H1 (cell line): ENCODE measurements at regions not wholly inside any gene's neighbourhood (a gene's known extent, or its start where the extent isn't known, plus 50 kb on each side); places are given as distances from the start of the nearest gene placed in this dataset.
A peak's percentile ranks its signal among the peaks of the same experiment; 100 is the strongest.

Source experiments
- CTCF ChIA-PET: fragments of 300-600 bp; sonication (Branson Sonifier 250); formaldehyde crosslinking; loops from one replicate; lab custom pipeline; 2021; ENCODE audit not compliant: partially characterized antibody; lab: Charles Lee
- POLR2A ChIA-PET: fragments of 300-600 bp; sonication (Branson Sonifier 250); formaldehyde crosslinking; loops from one replicate; lab custom pipeline; 2021; ENCODE audit warnings: inconsistent platforms; ENCODE audit not compliant: partially characterized antibody; lab: Charles Lee
- DNase-seq, 2 experiments: peaks; one replicate each; pipeline versions ENCODE4 v3.0.0 to v3.0.0-alpha.2; 2010 to 2022; ENCODE audit warnings: low spot score in 2 of 2, low read depth in 1 of 2, mixed read lengths in 1 of 2
- FAIRE-seq: peaks from 2 replicates; lab custom pipeline; 2011; peaks lifted over from hg19 to GRCh38; lab: Jason Lieb, UNC
- H2AFZ ChIP-seq: 2 replicates; pipeline ENCODE4 v1.8.1; 2012; ENCODE audit warnings: low read length, inconsistent platforms
- H2AK5ac ChIP-seq: 2 replicates; pipeline ENCODE4 v1.6.1; 2013; ENCODE audit warnings: low read depth, low read length
- H2BK120ac ChIP-seq: replicated peaks from 2 replicates; pipeline ENCODE3; 2013; ENCODE audit warnings: low read depth, low read length, inconsistent platforms
- H2BK12ac ChIP-seq: 2 replicates; pipeline ENCODE4 v1.6.1; 2013; ENCODE audit warnings: low read depth, low read length
- H2BK15ac ChIP-seq: 2 replicates; pipeline ENCODE4 v1.6.1; 2013; ENCODE audit warnings: low read length
- H2BK20ac ChIP-seq: 2 replicates; pipeline ENCODE4 v1.6.1; 2013; ENCODE audit warnings: low read length
- H2BK5ac ChIP-seq: 2 replicates; pipeline ENCODE4 v1.6.1; 2013; ENCODE audit warnings: low read depth, low read length
- H3K14ac ChIP-seq: 2 replicates; pipeline ENCODE4 v1.6.1; 2013; ENCODE audit warnings: inconsistent platforms; ENCODE audit not compliant: insufficient read length
- H3K18ac ChIP-seq: 2 replicates; pipeline ENCODE4 v1.6.1; 2013; ENCODE audit warnings: low read length; ENCODE audit errors: extremely low read depth
- H3K23ac ChIP-seq: 2 replicates; pipeline ENCODE4 v1.6.1; 2013; ENCODE audit warnings: inconsistent platforms; ENCODE audit not compliant: insufficient read length
- H3K23me2 ChIP-seq: 2 replicates; pipeline ENCODE4 v1.6.1; 2013; ENCODE audit warnings: low read depth, low read length
- H3K27ac ChIP-seq: 2 replicates; pipeline ENCODE4 v1.6.1; 2011; ENCODE audit warnings: low read depth, low read length, inconsistent platforms
- H3K27me3 ChIP-seq, 4 experiments: replicated peaks in 1 of 4; 1 replicate in 1 of 4; 2 replicates in 3 of 4; pipeline versions ENCODE4 v1.6.1 to v1.8.1; 2011 to 2013; ENCODE audit warnings: low read length in 3 of 4, mild to moderate bottlenecking in 3 of 4, inconsistent platforms in 2 of 4, mixed read lengths in 2 of 4, moderate library complexity in 1 of 4; ENCODE audit not compliant: control insufficient read depth in 3 of 4, insufficient read depth in 3 of 4; ENCODE audit errors: extremely low read depth in 1 of 4
- H3K36me3 ChIP-seq, 4 experiments: 2 replicates each; pipeline versions ENCODE4 v1.6.1 to v1.8.1; 2011 to 2013; ENCODE audit warnings: mild to moderate bottlenecking in 4 of 4, low read length in 3 of 4, moderate library complexity in 2 of 4, control low read depth in 1 of 4, inconsistent platforms in 1 of 4; ENCODE audit not compliant: insufficient read depth in 4 of 4, control insufficient read depth in 2 of 4
- H3K4ac ChIP-seq: replicated peaks from 2 replicates; pipeline ENCODE3; 2013; ENCODE audit warnings: low read length, low read depth, mixed read lengths, inconsistent platforms; ENCODE audit not compliant: insufficient read length
- H3K4me1 ChIP-seq, 4 experiments: replicated peaks in 1 of 4; 1 replicate in 1 of 4; 2 replicates in 3 of 4; pipeline versions ENCODE4 v1.6.1 to v1.8.1; 2011 to 2013; ENCODE audit warnings: low read length in 3 of 4, inconsistent platforms in 2 of 4, mixed read lengths in 1 of 4; ENCODE audit not compliant: insufficient read depth in 4 of 4, control insufficient read depth in 3 of 4
- H3K4me2 ChIP-seq, 2 experiments: 2 replicates each; pipeline versions ENCODE4 v1.6.1 to v1.8.1; 2011 to 2013; ENCODE audit warnings: low read depth in 2 of 2, low read length in 2 of 2, control low read depth in 1 of 2, inconsistent platforms in 1 of 2, mild to moderate bottlenecking in 1 of 2; ENCODE audit not compliant: insufficient read depth in 1 of 2
- H3K4me3 ChIP-seq, 4 experiments: fragments of 200-600, 300-600 bp in 1 of 4; sonication (generic), shearing (Covaris generic), sonication (Bioruptor Twin) in 1 of 4; 2 replicates each; pipeline versions ENCODE4 v1.5.1 to v1.8.1; 2011 to 2016; ENCODE audit warnings: low read length in 4 of 4, low read depth in 3 of 4, control low read depth in 2 of 4, inconsistent platforms in 2 of 4, mild to moderate bottlenecking in 2 of 4, mixed read lengths in 1 of 4, moderate library complexity in 1 of 4; ENCODE audit not compliant: insufficient read depth in 2 of 4; ENCODE audit errors: extremely low read depth in 1 of 4
- H3K56ac ChIP-seq: replicated peaks from 2 replicates; pipeline ENCODE3; 2013; ENCODE audit warnings: low read depth, mild to moderate bottlenecking, mixed read lengths, low read length, inconsistent platforms; ENCODE audit not compliant: insufficient read length
- H3K79me1 ChIP-seq: 2 replicates; pipeline ENCODE4 v1.6.1; 2013; ENCODE audit warnings: low read depth, low read length, control low read depth
- H3K79me2 ChIP-seq, 2 experiments: 2 replicates each; pipeline versions ENCODE4 v1.6.1 to v1.8.1; 2012 to 2013; ENCODE audit warnings: low read length in 2 of 2, mild to moderate bottlenecking in 2 of 2, inconsistent platforms in 1 of 2; ENCODE audit not compliant: insufficient read depth in 2 of 2, control insufficient read depth in 1 of 2
- H3K9ac ChIP-seq, 4 experiments: replicated peaks in 1 of 4; 1 replicate in 1 of 4; 2 replicates in 3 of 4; pipeline versions ENCODE4 v1.6.1 to v1.8.1; 2011 to 2013; ENCODE audit warnings: low read depth in 3 of 4, low read length in 3 of 4, control low read depth in 2 of 4, mild to moderate bottlenecking in 2 of 4, moderate library complexity in 2 of 4, inconsistent platforms in 1 of 4; ENCODE audit errors: extremely low read depth in 1 of 4
- H3K9me3 ChIP-seq, 2 experiments: 2 replicates each; pipeline versions ENCODE4 v1.6.1 to v1.8.1; 2012 to 2013; ENCODE audit warnings: mild to moderate bottlenecking in 2 of 2, moderate library complexity in 2 of 2, control low read depth in 1 of 2, inconsistent platforms in 1 of 2, low read depth in 1 of 2, low read length in 1 of 2, mixed read lengths in 1 of 2; ENCODE audit not compliant: insufficient read depth in 2 of 2
- H4K20me1 ChIP-seq, 2 experiments: replicated peaks in 1 of 2; 2 replicates each; pipeline versions ENCODE3 to v1.8.1; 2011 to 2013; ENCODE audit warnings: inconsistent platforms in 2 of 2, low read length in 2 of 2, mild to moderate bottlenecking in 1 of 2; ENCODE audit not compliant: insufficient read depth in 2 of 2, control insufficient read depth in 1 of 2
- H4K5ac ChIP-seq: 2 replicates; pipeline ENCODE4 v1.6.1; 2013; ENCODE audit warnings: low read length, low read depth, mixed read lengths, inconsistent platforms; ENCODE audit not compliant: insufficient read length
- H4K8ac ChIP-seq: 2 replicates; pipeline ENCODE4 v1.8.0; 2013; ENCODE audit warnings: mild to moderate bottlenecking, moderate library complexity, low read length, inconsistent platforms; ENCODE audit not compliant: insufficient read depth; ENCODE audit errors: extremely low read depth
- H4K91ac ChIP-seq: replicated peaks from 2 replicates; pipeline ENCODE3; 2013; ENCODE audit warnings: low read length, mixed read lengths, inconsistent platforms; ENCODE audit not compliant: insufficient read length
- CBX8 ChIP-seq: fragments of 300-800, 300-1000 bp; sonication (generic); IDR thresholded peaks from 2 replicates; pipeline ENCODE4 v1.7.1; 2016; ENCODE audit warnings: low read depth, low read length, borderline replicate concordance
- CTCF ChIP-seq, 3 experiments: IDR thresholded peaks; 1 replicate in 2 of 3; 2 replicates in 1 of 3; pipeline versions ENCODE4 v1.5.1 to v1.6.1; 2011; ENCODE audit warnings: low read length in 3 of 3, mild to moderate bottlenecking in 3 of 3, inconsistent platforms in 2 of 3, low read depth in 1 of 3, moderate library complexity in 1 of 3; ENCODE audit not compliant: insufficient read depth in 1 of 3; ENCODE audit errors: control extremely low read depth in 1 of 3
- HDAC2 ChIP-seq, 2 experiments: fragments of 300-600 bp in 1 of 2; sonication (generic) in 1 of 2; IDR thresholded peaks; 2 replicates each; pipeline ENCODE4 v1.6.1; 2011 to 2012; ENCODE audit warnings: low read depth in 2 of 2, low read length in 2 of 2, mild to moderate bottlenecking in 2 of 2, moderate library complexity in 2 of 2, borderline replicate concordance in 1 of 2, inconsistent platforms in 1 of 2
- RAD21 ChIP-seq, 2 experiments: IDR thresholded peaks in 1 of 2; conservative IDR thresholded peaks in 1 of 2; 2 replicates each; pipeline ENCODE4 v1.6.1; 2011; ENCODE audit warnings: low read depth in 2 of 2, low read length in 2 of 2, improper control_type of control experiment in 1 of 2, inconsistent platforms in 1 of 2, mild to moderate bottlenecking in 1 of 2, moderate library complexity in 1 of 2
- RNF2 ChIP-seq: fragments of 200-900, 300-1000 bp; sonication (generic); IDR thresholded peaks from 2 replicates; pipeline ENCODE4 v1.7.1; 2016; ENCODE audit warnings: borderline replicate concordance, low read depth, mild to moderate bottlenecking, antibody characterized with exemption, low read length; ENCODE audit not compliant: poor library complexity, severe bottlenecking; ENCODE audit errors: missing control alignments
- TBP ChIP-seq: IDR thresholded peaks from 2 replicates; pipeline ENCODE4 v1.6.1; 2011; ENCODE audit warnings: low read depth, low read length, improper control_type of control experiment
- USF2 ChIP-seq: IDR thresholded peaks from 2 replicates; pipeline ENCODE4 v1.6.1; 2011; ENCODE audit warnings: low read length, improper control_type of control experiment
- YY1 ChIP-seq: IDR thresholded peaks from 2 replicates; pipeline ENCODE4 v1.6.1; 2011; ENCODE audit warnings: low read depth, mild to moderate bottlenecking, low read length
- WGBS, 2 experiments: shearing (Covaris generic) in 1 of 2; methylation state at CpG; one replicate each; pipeline versions ENCODE4 v1.1.6 to v1.1.7; 2013 to 2015; ENCODE audit warnings: low lambda C conversion rate in 2 of 2, mixed read lengths in 2 of 2, inconsistent platforms in 1 of 2, low coverage in 1 of 2, missing lambda C conversion rate in 1 of 2; ENCODE audit not compliant: insufficient replicate concordance in 2 of 2, insufficient coverage in 1 of 2, insufficient read length in 1 of 2; ENCODE audit errors: extremely low coverage in 1 of 2, missing lambda C conversion rate in 1 of 2; 5-methylcytosine and 5-hydroxymethylcytosine counted together

GRCh38 chr21:27564684-27565301 is 597.9 kb upstream of the ADAMTS5 start:
- H3K4me1 ChIP-seq = no peaks in the 10 kb centered on the region
- WGBS, 2 experiments = 28% methylated on average over 1 of the region's 1 CpG; no CpG with 5 or more reads in 1 of the 2 experiments
- H3K79me1 ChIP-seq = no peaks in the 10 kb centered on the region
- H3K27me3 ChIP-seq = no peaks in the 10 kb centered on the region
- no peaks in the 10 kb centered on the region; the same call in 1 of the 2 replicates for H3K23me2 ChIP-seq
- H4K5ac ChIP-seq = no peak overlapping the region
- H3K27ac ChIP-seq = no peak overlapping the region
- H3K4me2 ChIP-seq = no peak overlapping the region
- no peak overlapping the region for H2BK12ac ChIP-seq
- H2AK5ac ChIP-seq = no peak overlapping the region
- H3K14ac ChIP-seq = no peak overlapping the region
- H3K9me3 ChIP-seq = no peaks in the 10 kb centered on the region
- no peak overlapping the region for H2AFZ ChIP-seq
- peak in 1 of 2 experiments; percentile 7 for DNase-seq
- no peaks in the 10 kb centered on the region for H4K20me1 ChIP-seq
- no peak overlapping the region for H3K23ac ChIP-seq
- no peaks in the 10 kb centered on the region for H3K79me2 ChIP-seq
- no peak overlapping the region for H2BK20ac ChIP-seq
- no peaks in the 10 kb centered on the region for H3K36me3 ChIP-seq
- H4K8ac ChIP-seq = no peak overlapping the region
- H3K9ac ChIP-seq = no peak overlapping the region
- H3K4ac ChIP-seq = no peak overlapping the region
- ChIA-PET POLR2A (no interaction called here), CTCF (interaction anchor here (0.5 to 3.1 kb wide), 30 partner anchors 12 to 1181 kb away, joined by 3 to 20 read pairs (median 4); no protein-coding TSS in a partner anchor)
- no peak overlapping the region for H2BK5ac ChIP-seq
- H2BK15ac ChIP-seq = no peak overlapping the region
- H3K56ac ChIP-seq = no peak overlapping the region
- no peak overlapping the region for H3K4me3 ChIP-seq
- no peak overlapping the region for H3K18ac ChIP-seq
- H2BK120ac ChIP-seq = no peak overlapping the region
- peak; percentile 19 for FAIRE-seq
- no peak overlapping the region for H4K91ac ChIP-seq
- TF ChIP-seq CBX8 (no peak), USF2 (no peak), HDAC2 (IDR thresholded peaks at IDR 0.05; ENCODE audit: borderline replicate concordance in 1 of 2, low read depth in 2 of 2, low read length in 2 of 2) (no peak), CTCF (IDR thresholded peaks at IDR 0.05; ENCODE audit: control extremely low read depth in 1 of 3, insufficient read depth in 1 of 3, low read depth in 1 of 3, low read length in 3 of 3) (peak in 2 of 3 experiments; percentile 65 to 66; a peak in 3 of 4 replicates), TBP (no peak), YY1 (peak; percentile 47; the same call in 1 of the 2 replicates), RAD21 (IDR thresholded peaks at IDR 0.05 in 1 of 2, conservative IDR thresholded peaks at IDR 0.05 in 1 of 2; ENCODE audit: low read depth in 2 of 2, low read length in 2 of 2) (peak; percentile 80 to 84), RNF2 (no peak)
